ENCODE measurements at regions not wholly inside any gene's neighbourhood (a gene's known extent, or its start where the extent isn't known, plus 50 kb on each side); places are given as distances from the start of the nearest gene placed in this dataset.

GRCh38 chr6:27157459-27158315, 89.8 kb upstream of the PRSS16 start:
- TF ChIP-seq CTCF (IDR thresholded peaks at IDR 0.05; ENCODE audit: low read length) (peak; percentile 56), EZH2 (IDR thresholded peaks at IDR 0.05; ENCODE audit: borderline replicate concordance, low read length) (no peak)

Measured in OCI-LY1 (cell line).